Aorta (tissue), 5 donors: ENCODE measurements at regions not wholly inside any gene's neighbourhood (a gene's known extent, or its start where the extent isn't known, plus 50 kb on each side); places are given as distances from the start of the nearest gene placed in this dataset.

Experiments
- ATAC-seq: fragments of 200-7000 bp; cut with Tn5 transposase; one replicate; pipeline ENCODE4 v1.9.1; 2022; ENCODE audit warnings: moderate library complexity; ENCODE audit not compliant: low FRiP score
- DNase-seq, 2 donors: peaks; one replicate each; pipeline ENCODE4 v3.0.0-alpha.2; 2020
- H3K27ac ChIP-seq, 2 donors: one replicate each; pipeline ENCODE4 v1.5.1; 2013; ENCODE audit warnings: low read length in 2 of 2, mild to moderate bottlenecking in 2 of 2, moderate library complexity in 2 of 2, control low read depth in 1 of 2, inconsistent platforms in 1 of 2, low read depth in 1 of 2
- H3K27me3 ChIP-seq, 2 donors: one replicate each; pipeline ENCODE4 v1.6.1; 2013; ENCODE audit warnings: control low read depth in 1 of 2, low read length in 1 of 2, mild to moderate bottlenecking in 1 of 2, moderate library complexity in 1 of 2; ENCODE audit not compliant: insufficient read depth in 2 of 2, control insufficient read depth in 1 of 2
- H3K36me3 ChIP-seq, 2 donors: one replicate each; pipeline ENCODE4 v1.6.1; 2013; ENCODE audit warnings: control low read depth in 1 of 2, low read length in 1 of 2, mild to moderate bottlenecking in 1 of 2; ENCODE audit not compliant: insufficient read depth in 2 of 2, control insufficient read depth in 1 of 2
- H3K4me1 ChIP-seq, 2 donors: one replicate each; pipeline ENCODE4 v1.6.1; 2013; ENCODE audit warnings: low read length in 2 of 2, control low read depth in 1 of 2, mild to moderate bottlenecking in 1 of 2, moderate library complexity in 1 of 2; ENCODE audit not compliant: insufficient read depth in 2 of 2, control insufficient read depth in 1 of 2
- H3K4me3 ChIP-seq, 2 donors: one replicate each; pipeline ENCODE4 v1.5.1; 2013; ENCODE audit warnings: low read length in 2 of 2, control low read depth in 1 of 2, mild to moderate bottlenecking in 1 of 2
- H3K9me3 ChIP-seq: one replicate; pipeline ENCODE4 v1.6.1; 2013; ENCODE audit warnings: mild to moderate bottlenecking, low read length; ENCODE audit not compliant: control insufficient read depth
- WGBS, 2 donors: extraction: QIAGEN DNeasy Blood & Tissue Kit; methylation state at CpG; one replicate each; pipeline ENCODE4 v1.1.7; 2013; 5-methylcytosine and 5-hydroxymethylcytosine counted together
- intact Hi-C, 2 donors: fragments of 100-400 bp; cut with DNase I; formaldehyde crosslinking; loops; one replicate each; pipeline versions ENCODE4 v1.14.2 to v1.15.0; 2022
- donor health status: healthy with polysubstance abuse.
- donor health status: Bipolar disorder and iron deficiency.
- donor health status: DM: no; HTN: no; CAD: no.
- donor health status: DM: no; HTN: no; CAD: no.
- donor health status: DM: yes; HTN: yes; CAD: no.

DNA sequence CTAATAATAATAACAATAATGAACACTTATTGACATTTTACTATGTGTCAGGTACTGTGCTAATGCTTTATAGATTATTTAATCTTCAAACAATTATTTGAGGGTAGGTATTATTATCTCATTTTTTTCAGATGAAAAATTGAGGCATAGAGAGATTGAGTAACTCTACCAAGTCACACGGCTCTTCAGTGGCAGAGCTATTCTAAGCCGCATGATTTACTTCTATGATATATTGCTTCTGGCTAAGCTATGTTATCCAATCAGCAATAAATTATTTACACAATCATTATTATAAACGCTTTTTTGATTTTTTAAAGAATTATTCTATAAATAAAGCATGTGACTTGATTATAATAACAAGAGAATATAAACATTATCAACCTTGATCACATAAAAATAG is 80.0 kb downstream of the TMEM30B start:
- Histone ChIP-seq H3K4me1 (no peaks in the 10 kb centered on the region), H3K9me3 (no peaks in the 10 kb centered on the region), H3K4me3 (no peak overlapping the region), H3K27ac (no peak overlapping the region), H3K27me3 (no peaks in the 10 kb centered on the region), H3K36me3 (no peaks in the 10 kb centered on the region)
- ATAC-seq (no peak), DNase-seq (no peak)
- intact Hi-C loops: no loop called here
- 33 to 53% methylated on average over 3 of the region's 3 CpGs for WGBS, 2 donors

DNA sequence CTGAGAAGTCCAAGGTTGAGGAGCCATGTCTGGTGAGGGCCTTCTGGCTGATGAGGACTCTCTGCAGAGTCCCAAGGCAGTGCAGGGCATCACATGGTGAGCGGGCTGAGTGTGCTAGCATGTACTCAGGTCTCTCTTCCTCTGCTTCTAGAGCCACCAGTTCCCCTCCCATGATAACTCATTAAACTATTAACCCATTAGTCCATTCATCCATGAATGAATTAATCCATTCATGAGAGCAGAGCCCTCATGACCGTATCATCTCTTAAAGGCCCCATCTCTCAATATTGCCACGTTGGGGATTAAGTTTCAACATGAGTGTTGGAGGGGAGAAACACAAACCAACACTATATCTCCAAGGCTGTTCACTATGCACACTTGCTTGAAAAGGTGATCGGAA is 83.7 kb downstream of the TMEM30B start:
- DNase-seq: no peak
- 87% methylated on average over 4 of the region's 4 CpGs for WGBS, 2 donors

DNA sequence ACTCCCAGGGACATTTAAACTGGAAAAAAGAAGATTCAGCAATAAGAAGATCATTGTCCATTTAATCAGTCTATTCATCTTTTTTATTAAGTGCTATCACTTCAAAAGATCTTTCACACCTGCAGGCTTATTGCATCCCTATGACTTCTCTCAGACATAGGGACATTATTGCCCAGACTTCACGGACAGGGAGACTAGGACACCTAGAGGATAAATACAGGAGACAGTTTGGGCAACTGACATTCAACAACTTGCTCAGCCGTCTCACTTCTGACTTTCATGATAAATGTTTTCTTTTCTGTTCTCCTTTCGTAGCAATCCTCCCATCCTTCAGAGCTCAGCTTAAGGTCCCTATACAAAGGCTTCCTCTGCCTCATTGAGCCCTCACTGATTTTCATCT is 84.3 kb downstream of the TMEM30B start:
- WGBS, 2 donors: 54 to 65% methylated on average over 3 of the region's 3 CpGs
- Histone ChIP-seq H3K27me3 (peaks cover 0 to 1% of the 10 kb centered on the region in 2 donors), H3K36me3 (no peaks in the 10 kb centered on the region), H3K27ac (no peak overlapping the region), H3K4me3 (no peak overlapping the region), H3K4me1 (no peaks in the 10 kb centered on the region), H3K9me3 (no peaks in the 10 kb centered on the region)
- DNase-seq (no peak), ATAC-seq (no peak)
- intact Hi-C loops: no loop called here

More for the DNA sequence above, 83.7 kb downstream of the TMEM30B start:
- no peak for ATAC-seq
- H3K27me3 ChIP-seq: peaks cover 0 to 1% of the 10 kb centered on the region in 2 donors
- H3K4me3 ChIP-seq: no peak overlapping the region
- H3K27ac ChIP-seq: no peak overlapping the region
- intact Hi-C loops: no loop called here
- no peaks in the 10 kb centered on the region for H3K4me1 ChIP-seq
- no peaks in the 10 kb centered on the region for H3K9me3 ChIP-seq
- H3K36me3 ChIP-seq: no peaks in the 10 kb centered on the region

DNA sequence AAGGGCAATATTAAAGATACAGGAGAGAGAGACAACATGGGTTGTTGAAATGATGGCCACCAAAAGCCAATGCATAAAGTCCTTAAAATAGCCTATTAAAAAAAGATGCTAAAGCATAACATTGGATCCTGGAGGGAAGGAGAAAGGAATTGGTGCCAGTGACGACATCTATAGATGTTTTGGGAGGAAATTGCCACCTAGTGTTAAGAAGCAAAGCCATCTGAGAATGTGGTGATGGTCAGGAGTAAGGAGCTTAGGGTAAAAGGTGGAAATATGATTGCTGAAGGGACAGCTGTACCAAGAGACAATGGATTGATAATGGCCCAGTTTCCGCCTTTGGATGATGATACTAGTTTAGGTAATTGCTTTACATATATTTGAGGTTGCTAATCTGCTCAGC is 85.1 kb downstream of the TMEM30B start:
- DNase-seq (no peak), ATAC-seq (no peak)
- Histone ChIP-seq H3K27ac (no peak overlapping the region), H3K27me3 (peaks cover 0 to 1% of the 10 kb centered on the region in 2 donors), H3K4me3 (no peak overlapping the region), H3K9me3 (no peaks in the 10 kb centered on the region), H3K36me3 (no peaks in the 10 kb centered on the region), H3K4me1 (no peaks in the 10 kb centered on the region)
- intact Hi-C loops: no loop called here
- WGBS, 2 donors: 71 to 81% methylated on average over 2 of the region's 2 CpGs

DNA sequence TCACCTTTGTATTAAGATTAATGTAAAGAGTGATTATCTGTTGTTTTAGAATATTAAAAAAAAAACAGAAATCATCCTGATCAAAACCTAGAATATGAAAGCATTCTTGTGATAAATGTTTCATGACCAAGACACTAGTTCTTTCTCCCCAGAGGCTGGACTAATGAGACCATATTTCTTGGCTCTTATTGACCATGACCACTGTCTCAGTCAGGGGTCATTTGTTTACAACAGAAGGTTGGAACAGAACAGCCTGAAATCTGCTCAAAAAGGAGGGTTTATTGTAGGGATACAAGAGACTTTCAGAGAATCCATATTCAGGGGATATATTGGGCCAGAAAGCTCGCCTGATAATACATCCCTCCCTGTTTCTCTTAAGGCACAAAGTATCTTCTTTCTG is 87.7 kb downstream of the TMEM30B start:
- H3K27me3 ChIP-seq: peaks cover 0 to 1% of the 10 kb centered on the region in 2 donors
- 96 to 97% methylated on average over 1 of the region's 1 CpG for whole genome bisulfite sequencing, 2 donors
- H3K27ac ChIP-seq: no peak overlapping the region
- ATAC-seq (no peak), DNase-seq (no peak)
- no peak overlapping the region for H3K4me3 ChIP-seq
- no peaks in the 10 kb centered on the region for H3K36me3 ChIP-seq
- H3K4me1 ChIP-seq: no peaks in the 10 kb centered on the region
- H3K9me3 ChIP-seq: no peaks in the 10 kb centered on the region
- intact Hi-C loops: no loop called here

GRCh38 chr14:61192989-61193388 is 88.1 kb downstream of the TMEM30B start:
- Histone ChIP-seq H3K9me3 (no peaks in the 10 kb centered on the region), H3K4me3 (no peak overlapping the region), H3K27ac (no peak overlapping the region), H3K4me1 (no peaks in the 10 kb centered on the region), H3K36me3 (no peaks in the 10 kb centered on the region), H3K27me3 (peaks cover 0 to 1% of the 10 kb centered on the region in 2 donors)
- intact Hi-C loops: no loop called here
- ATAC-seq (no peak), DNase-seq (no peak)

GRCh38 chr14:61191733-61192132 is 89.4 kb downstream of the TMEM30B start:
- intact Hi-C loops: no loop called here
- no peak overlapping the region for H3K27ac ChIP-seq
- ATAC-seq: no peak

DNA sequence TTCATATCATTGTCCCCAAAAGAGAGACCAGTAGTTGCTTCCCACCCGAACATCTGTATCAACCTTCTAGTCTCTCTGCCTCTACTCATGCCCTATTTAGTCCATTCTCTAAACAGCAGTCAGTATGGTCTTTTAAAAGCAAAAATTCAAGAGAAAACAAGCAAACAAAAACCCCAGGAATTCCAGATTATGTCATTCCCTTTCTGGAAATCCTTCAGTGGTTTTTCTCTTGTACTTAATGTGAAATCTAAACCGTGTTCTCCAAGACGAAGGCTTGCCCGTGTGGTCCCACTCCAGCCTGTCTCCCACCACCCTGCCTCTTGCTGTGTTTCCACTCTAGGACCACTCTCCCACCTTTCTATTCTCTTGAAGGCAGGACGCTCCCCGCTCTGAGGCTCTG is 90.8 kb downstream of the TMEM30B start:
- H3K36me3 ChIP-seq: no peaks in the 10 kb centered on the region
- ATAC-seq (no peak), DNase-seq (no peak)
- no peak overlapping the region for H3K27ac ChIP-seq
- intact Hi-C loops: no loop called here
- WGBS, 2 donors: 78 to 79% methylated on average over 6 of the region's 6 CpGs
- no peaks in the 10 kb centered on the region for H3K27me3 ChIP-seq
- H3K4me3 ChIP-seq: no peak overlapping the region
- no peaks in the 10 kb centered on the region for H3K4me1 ChIP-seq
- no peaks in the 10 kb centered on the region for H3K9me3 ChIP-seq

More at GRCh38 chr14:61191733-61192132, 89.4 kb downstream of the TMEM30B start:
- H3K4me1 ChIP-seq: no peaks in the 10 kb centered on the region
- H3K27me3 ChIP-seq: peaks cover 0 to 1% of the 10 kb centered on the region in 2 donors
- no peaks in the 10 kb centered on the region for H3K36me3 ChIP-seq
- no peak for DNase-seq
- no peaks in the 10 kb centered on the region for H3K9me3 ChIP-seq
- no peak overlapping the region for H3K4me3 ChIP-seq
- WGBS, 2 donors: 87 to 94% methylated on average over 1 of the region's 1 CpG

- Histone ChIP-seq H3K4me3 (peak overlapping the region; percentile 29 to 30), H3K4me1 (no peaks in the 10 kb centered on the region), H3K9me3 (no peaks in the 10 kb centered on the region), H3K36me3 (no peaks in the 10 kb centered on the region), H3K27ac (peak overlapping the region in 1 of 2 donors; percentile 4), H3K27me3 (no peaks in the 10 kb centered on the region)
- peak; percentile 80 to 88 for DNase-seq
- intact Hi-C loops: loop anchor here (5.0 to 10.0 kb wide), 3 partner anchors 42 to 164 kb away; no protein-coding TSS in a partner anchor
- peak; percentile 90 for ATAC-seq
- 6% methylated on average over 27 of the region's 27 CpGs for WGBS, 2 donors
These were observed 91.9 kb downstream of the TMEM30B start for GRCh38 chr14:61188978-61189808.
